Parathyroid adenoma (tissue), 2 donors: ENCODE measurements at regions not wholly inside any gene's neighbourhood (a gene's known extent, or its start where the extent isn't known, plus 50 kb on each side); places are given as distances from the start of the nearest gene placed in this dataset.

Source experiments
- H2AFZ ChIP-seq: fragments of 300-600 bp; sonication (generic); one replicate; pipeline ENCODE4 v1.7.0; 2017; ENCODE audit warnings: antibody characterized with exemption, mild to moderate bottlenecking
- H3K27ac ChIP-seq: fragments of 300-600 bp; sonication (generic); one replicate; pipeline ENCODE4 v1.7.0; 2017
- H3K27me3 ChIP-seq: fragments of 300-600 bp; sonication (generic); one replicate; pipeline ENCODE4 v1.7.0; 2017; ENCODE audit warnings: low read length; ENCODE audit not compliant: control insufficient read depth, insufficient read depth
- H3K36me3 ChIP-seq: fragments of 300-600 bp; sonication (generic); one replicate; pipeline ENCODE4 v1.7.0; 2017; ENCODE audit warnings: low read length; ENCODE audit not compliant: control insufficient read depth, insufficient read depth
- H3K4me1 ChIP-seq: fragments of 300-600 bp; sonication (generic); one replicate; pipeline ENCODE4 v1.7.0; 2017; ENCODE audit warnings: control low read depth
- H3K4me2 ChIP-seq: fragments of 300-600 bp; sonication (generic); one replicate; pipeline ENCODE4 v1.7.0; 2017; ENCODE audit warnings: low read length
- H3K4me3 ChIP-seq: fragments of 300-600 bp; sonication (generic); one replicate; pipeline ENCODE4 v1.7.0; 2017; ENCODE audit warnings: low read depth, low read length
- H3K79me2 ChIP-seq: fragments of 300-600 bp; sonication (generic); one replicate; pipeline ENCODE4 v1.7.0; 2017; ENCODE audit warnings: control low read depth
- H3K9ac ChIP-seq: fragments of 300-600 bp; sonication (generic); one replicate; pipeline ENCODE4 v1.7.0; 2017; ENCODE audit warnings: mild to moderate bottlenecking
- H3K9me3 ChIP-seq: fragments of 300-600 bp; sonication (generic); one replicate; pipeline ENCODE4 v1.7.0; 2017; ENCODE audit warnings: low read length; ENCODE audit not compliant: control insufficient read depth
- TF ChIP-seq, protein P1 (sequence below): fragments of 300-600 bp; sonication (generic); IDR thresholded peaks from one replicate; pipeline ENCODE4 v1.7.0; 2017; ENCODE audit warnings: antibody characterized with exemption, mild to moderate bottlenecking
- donor health status: primary hyperparathyroidism.

DNA sequence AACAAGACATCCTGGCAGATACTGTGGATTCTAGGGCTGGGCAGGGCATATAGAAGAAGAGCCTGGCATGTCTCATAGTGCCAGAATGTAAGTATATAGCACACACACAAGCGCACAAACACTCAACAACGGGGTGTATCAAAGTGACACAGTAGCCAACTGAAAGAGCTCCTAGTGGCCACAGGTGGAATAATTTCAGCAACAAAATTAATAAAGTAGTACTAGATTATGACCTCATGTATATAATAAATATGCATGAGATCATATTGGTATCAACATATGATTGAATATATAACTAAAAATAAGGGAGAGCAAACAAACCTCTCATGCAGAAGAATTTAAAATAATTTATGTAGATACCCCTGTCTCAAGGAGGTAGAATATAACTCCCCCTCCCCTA lies 72.4 kb upstream of the CXCL12 start:
- Histone ChIP-seq H3K27ac (no peak overlapping the region), H2AFZ (no peak overlapping the region), H3K4me3 (no peak overlapping the region), H3K36me3 (no peaks in the 10 kb centered on the region), H3K79me2 (no peaks in the 10 kb centered on the region), H3K9ac (no peak overlapping the region), H3K4me1 (no peaks in the 10 kb centered on the region), H3K9me3 (no peaks in the 10 kb centered on the region), H3K4me2 (no peak overlapping the region), H3K27me3 (no peaks in the 10 kb centered on the region)
- TF ChIP-seq, protein P1, sequence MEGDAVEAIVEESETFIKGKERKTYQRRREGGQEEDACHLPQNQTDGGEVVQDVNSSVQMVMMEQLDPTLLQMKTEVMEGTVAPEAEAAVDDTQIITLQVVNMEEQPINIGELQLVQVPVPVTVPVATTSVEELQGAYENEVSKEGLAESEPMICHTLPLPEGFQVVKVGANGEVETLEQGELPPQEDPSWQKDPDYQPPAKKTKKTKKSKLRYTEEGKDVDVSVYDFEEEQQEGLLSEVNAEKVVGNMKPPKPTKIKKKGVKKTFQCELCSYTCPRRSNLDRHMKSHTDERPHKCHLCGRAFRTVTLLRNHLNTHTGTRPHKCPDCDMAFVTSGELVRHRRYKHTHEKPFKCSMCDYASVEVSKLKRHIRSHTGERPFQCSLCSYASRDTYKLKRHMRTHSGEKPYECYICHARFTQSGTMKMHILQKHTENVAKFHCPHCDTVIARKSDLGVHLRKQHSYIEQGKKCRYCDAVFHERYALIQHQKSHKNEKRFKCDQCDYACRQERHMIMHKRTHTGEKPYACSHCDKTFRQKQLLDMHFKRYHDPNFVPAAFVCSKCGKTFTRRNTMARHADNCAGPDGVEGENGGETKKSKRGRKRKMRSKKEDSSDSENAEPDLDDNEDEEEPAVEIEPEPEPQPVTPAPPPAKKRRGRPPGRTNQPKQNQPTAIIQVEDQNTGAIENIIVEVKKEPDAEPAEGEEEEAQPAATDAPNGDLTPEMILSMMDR = no peak

DNA sequence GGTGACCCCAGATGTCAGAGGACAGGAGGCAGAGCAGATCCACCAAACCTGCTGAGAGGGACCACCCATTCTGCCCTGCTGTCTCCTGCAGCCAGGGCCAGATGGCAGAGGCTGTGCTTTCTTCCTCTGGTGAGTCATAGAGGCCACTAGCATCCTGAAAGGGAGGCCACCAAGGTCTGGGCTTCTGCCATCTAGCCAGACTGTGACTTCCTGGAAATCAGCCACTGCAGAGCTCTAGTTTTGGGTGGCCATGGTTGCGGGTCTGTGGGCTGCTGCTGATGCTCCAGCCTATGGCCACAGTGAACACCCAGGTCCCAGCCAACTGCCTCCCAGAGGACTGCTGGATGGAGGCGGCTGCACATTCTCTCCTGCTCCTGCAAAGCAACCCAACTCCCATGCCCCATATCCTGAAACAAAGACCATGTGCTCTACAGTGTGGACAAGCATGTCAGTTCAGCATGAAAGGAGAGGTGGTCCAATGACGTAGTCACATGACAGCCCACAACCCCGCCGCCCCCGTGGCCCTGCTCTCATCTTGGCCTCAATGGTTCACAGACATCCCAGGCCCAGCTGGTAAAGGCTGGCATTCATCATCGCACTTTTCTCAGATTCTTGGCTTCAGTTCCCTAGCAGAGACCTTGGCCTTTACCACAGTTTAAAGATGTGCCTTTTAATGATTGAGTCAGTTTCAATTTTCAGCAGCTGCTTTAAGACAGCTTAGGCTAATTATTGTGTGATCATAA lies 73.9 kb upstream of the CXCL12 start:
- Histone ChIP-seq H3K4me2 (no peak overlapping the region), H3K4me1 (no peaks in the 10 kb centered on the region), H2AFZ (no peak overlapping the region), H3K9me3 (no peaks in the 10 kb centered on the region), H3K4me3 (no peak overlapping the region), H3K27me3 (no peaks in the 10 kb centered on the region), H3K9ac (no peak overlapping the region), H3K36me3 (no peaks in the 10 kb centered on the region), H3K79me2 (no peaks in the 10 kb centered on the region), H3K27ac (no peak overlapping the region)
- TF ChIP-seq, protein P1 = no peak

DNA sequence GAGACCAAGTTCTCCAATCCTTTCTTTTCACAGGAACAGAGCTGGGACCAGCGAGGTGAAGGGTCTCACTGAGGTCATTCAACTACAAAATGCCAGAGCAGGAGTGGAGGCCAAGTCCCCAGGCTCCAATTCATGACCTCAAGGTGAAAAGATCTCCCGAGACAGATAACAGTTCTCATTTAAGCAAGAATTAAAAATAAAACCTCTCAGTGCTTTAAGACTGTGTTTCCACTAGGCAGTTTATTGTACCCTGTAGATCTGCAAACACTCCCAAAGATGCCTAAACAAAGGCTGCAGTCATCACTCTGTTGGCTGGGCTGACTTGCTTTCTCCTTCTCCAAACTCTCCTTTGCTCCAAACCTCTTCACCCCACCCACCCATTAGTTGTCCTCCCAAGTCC lies 74.8 kb upstream of the CXCL12 start:
- TF ChIP-seq, protein P1 = no peak
- Histone ChIP-seq H3K27me3 (no peaks in the 10 kb centered on the region), H3K4me2 (no peak overlapping the region), H3K4me1 (no peaks in the 10 kb centered on the region), H3K79me2 (no peaks in the 10 kb centered on the region), H3K9me3 (no peaks in the 10 kb centered on the region), H3K9ac (no peak overlapping the region), H3K36me3 (no peaks in the 10 kb centered on the region), H3K27ac (no peak overlapping the region), H2AFZ (no peak overlapping the region), H3K4me3 (no peak overlapping the region)

DNA sequence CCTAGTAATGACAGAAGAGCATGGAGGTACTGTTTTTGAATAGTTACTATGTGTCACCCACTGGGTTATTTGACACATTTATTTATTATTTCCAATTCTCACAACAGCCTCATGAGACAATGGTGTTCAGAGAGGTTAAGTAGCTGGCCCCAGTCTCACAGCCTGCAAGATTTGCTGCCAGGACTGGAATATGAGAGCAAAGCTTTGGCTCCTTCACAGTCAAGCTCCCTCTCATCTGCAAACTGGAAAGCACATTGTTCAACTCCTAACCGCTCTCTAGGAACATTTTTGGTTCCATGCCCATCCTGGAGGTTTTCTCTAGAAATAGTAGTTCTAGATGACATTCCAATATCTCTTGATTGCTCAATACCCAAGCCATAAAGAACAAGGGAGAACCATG lies 75.5 kb upstream of the CXCL12 start:
- Histone ChIP-seq H3K27ac (no peak overlapping the region), H3K36me3 (no peaks in the 10 kb centered on the region), H3K4me2 (no peak overlapping the region), H3K79me2 (no peaks in the 10 kb centered on the region), H3K4me3 (no peak overlapping the region), H3K27me3 (no peaks in the 10 kb centered on the region), H2AFZ (no peak overlapping the region), H3K9me3 (no peaks in the 10 kb centered on the region), H3K4me1 (no peaks in the 10 kb centered on the region), H3K9ac (no peak overlapping the region)
- TF ChIP-seq, protein P1 = no peak

DNA sequence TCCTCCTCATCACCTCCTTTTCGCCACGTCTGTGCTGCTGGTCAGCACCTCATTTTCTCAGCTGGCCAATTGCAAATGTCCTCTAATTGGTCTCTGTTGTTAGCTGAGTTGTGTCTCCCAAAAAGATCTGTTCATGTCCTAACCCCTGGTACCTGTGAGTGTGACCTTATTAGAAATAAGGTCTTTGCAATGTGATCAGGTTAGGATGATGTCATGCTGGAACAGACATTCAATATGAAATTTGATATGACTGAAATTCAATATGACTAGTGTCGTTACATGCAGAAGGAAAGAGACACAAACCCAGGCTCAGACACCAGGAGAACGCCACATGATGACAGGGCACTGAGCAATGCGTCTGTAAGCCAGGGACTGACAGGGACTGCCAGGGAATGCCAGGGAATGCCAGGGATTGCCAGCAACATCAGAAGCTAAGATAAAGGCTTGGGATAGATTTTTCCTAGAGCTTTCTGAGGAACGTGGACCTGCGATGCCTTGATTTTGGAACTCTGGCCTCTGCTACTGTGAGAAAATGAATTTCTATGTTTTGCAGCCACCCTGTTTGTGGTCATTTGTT lies 77.5 kb upstream of the CXCL12 start:
- H3K4me3 ChIP-seq = no peak overlapping the region
- no peaks in the 10 kb centered on the region for H3K36me3 ChIP-seq
- no peaks in the 10 kb centered on the region for H3K4me1 ChIP-seq
- no peak overlapping the region for H3K9ac ChIP-seq
- H3K79me2 ChIP-seq = no peaks in the 10 kb centered on the region
- no peak overlapping the region for H2AFZ ChIP-seq
- H3K4me2 ChIP-seq = no peak overlapping the region
- TF ChIP-seq, protein P1 = no peak
- no peak overlapping the region for H3K27ac ChIP-seq
- no peaks in the 10 kb centered on the region for H3K27me3 ChIP-seq
- no peaks in the 10 kb centered on the region for H3K9me3 ChIP-seq
